GM23338 (cell line): ENCODE measurements at regions not wholly inside any gene's neighbourhood (a gene's known extent, or its start where the extent isn't known, plus 50 kb on each side); places are given as distances from the start of the nearest gene placed in this dataset.

Experiments used
- ATAC-seq: fragments of 200-7000 bp; cut with Tn5 transposase; 3 replicates; pipeline ENCODE4 v1.9.1; 2020
- DNase-seq: peaks from one replicate; pipeline ENCODE4 v3.0.0-alpha.2; 2015; ENCODE audit warnings: low spot score
- H2AFZ ChIP-seq: fragments of 200-600 bp; sonication (generic); 2 replicates; pipeline ENCODE4 v1.8.0; 2016; ENCODE audit warnings: antibody characterized with exemption, mild to moderate bottlenecking, moderate library complexity
- H3F3A ChIP-seq: fragments of 200-600 bp; sonication (generic); replicated peaks from 2 replicates; pipeline ENCODE4 v1.8.0; 2017; ENCODE audit warnings: antibody characterized with exemption, mixed run types, low read depth
- H3K27ac ChIP-seq: fragments of 200-600 bp; sonication (generic); 2 replicates; pipeline ENCODE4 v1.6.1; 2016; ENCODE audit warnings: low read depth
- H3K27me3 ChIP-seq: fragments of 200-600 bp; sonication (generic); 2 replicates; pipeline ENCODE4 v1.8.0; 2016; ENCODE audit warnings: mild to moderate bottlenecking, mixed run types, moderate library complexity; ENCODE audit not compliant: insufficient read depth
- H3K36me3 ChIP-seq: fragments of 200-600 bp; sonication (generic); 2 replicates; pipeline ENCODE4 v1.8.0; 2016; ENCODE audit warnings: mild to moderate bottlenecking; ENCODE audit not compliant: insufficient read depth
- H3K4me1 ChIP-seq: fragments of 200-600 bp; sonication (generic); 2 replicates; pipeline ENCODE4 v1.8.0; 2016; ENCODE audit warnings: mild to moderate bottlenecking, moderate library complexity; ENCODE audit not compliant: insufficient read depth
- H3K4me2 ChIP-seq: fragments of 200-600 bp; sonication (generic); 2 replicates; pipeline ENCODE4 v1.7.1; 2017; ENCODE audit warnings: mixed run types
- H3K4me3 ChIP-seq: fragments of 200-600 bp; sonication (generic); 2 replicates; pipeline ENCODE4 v1.6.1; 2016; ENCODE audit warnings: mixed run types
- H3K79me2 ChIP-seq: fragments of 200-600 bp; sonication (generic); replicated peaks from 2 replicates; pipeline ENCODE4 v1.8.0; 2017; ENCODE audit warnings: mild to moderate bottlenecking; ENCODE audit not compliant: insufficient read depth
- H3K9me2 ChIP-seq: fragments of 200-600 bp; sonication (generic); 2 replicates; pipeline ENCODE4 v1.8.0; 2017; ENCODE audit not compliant: insufficient read depth
- H4K20me1 ChIP-seq: fragments of 200-600 bp; sonication (generic); replicated peaks from 2 replicates; pipeline ENCODE4 v1.8.0; 2017; ENCODE audit warnings: mild to moderate bottlenecking; ENCODE audit not compliant: insufficient read depth
- H3K27ac Mint-ChIP-seq: 2 replicates; pipeline ENCODE4 v1.8.0; 2020; ENCODE audit warnings: inconsistent platforms, mild to moderate bottlenecking, moderate library complexity, mixed read lengths
- H3K27me3 Mint-ChIP-seq: 3 replicates; pipeline ENCODE4 v1.8.0; 2022; ENCODE audit warnings: low read depth, mild to moderate bottlenecking, moderate library complexity, mixed read lengths, inconsistent platforms; ENCODE audit not compliant: insufficient read depth, poor library complexity
- H3K36me3 Mint-ChIP-seq: 3 replicates; pipeline ENCODE4 v1.8.0; 2021; ENCODE audit warnings: low read depth, mild to moderate bottlenecking, inconsistent platforms, moderate library complexity, mixed read lengths
- H3K4me1 Mint-ChIP-seq: 3 replicates; pipeline ENCODE4 v1.8.0; 2020; ENCODE audit warnings: mild to moderate bottlenecking, inconsistent platforms, mixed read lengths
- H3K4me3 Mint-ChIP-seq: 3 replicates; pipeline ENCODE4 v1.8.0; 2021; ENCODE audit warnings: moderate library complexity, mild to moderate bottlenecking, inconsistent platforms, mixed read lengths
- H3K9me3 Mint-ChIP-seq: 3 replicates; pipeline ENCODE4 v1.8.0; 2020; ENCODE audit warnings: moderate library complexity, mild to moderate bottlenecking, inconsistent platforms, mixed read lengths
- CREB1 ChIP-seq: fragments of 250-450 bp; sonication (Bioruptor Pico); IDR thresholded peaks from 2 replicates; pipeline ENCODE4 v1.5.0; 2020; ENCODE audit warnings: low read depth, mild to moderate bottlenecking, moderate library complexity
- EZH2 ChIP-seq: fragments of 200-600 bp; sonication (generic); IDR thresholded peaks from one replicate; pipeline ENCODE4 v1.8.0; 2017; ENCODE audit warnings: antibody characterized with exemption, mild to moderate bottlenecking, low read depth; ENCODE audit not compliant: unreplicated experiment
- EZH2phosphoT487 ChIP-seq: fragments of 200-600 bp; sonication (generic); IDR thresholded peaks from one replicate; pipeline ENCODE4 v1.8.1; 2018; ENCODE audit warnings: antibody characterized with exemption; ENCODE audit not compliant: unreplicated experiment
- JUNB ChIP-seq: IDR thresholded peaks from one replicate; pipeline ENCODE4 v1.6.1; 2016; ENCODE audit warnings: antibody characterized with exemption; ENCODE audit not compliant: unreplicated experiment
- NANOG ChIP-seq: IDR thresholded peaks from 2 replicates; pipeline ENCODE4 v1.6.1; 2016; ENCODE audit warnings: antibody characterized with exemption, borderline replicate concordance
- POLR2AphosphoS5 ChIP-seq: IDR thresholded peaks from 2 replicates; pipeline ENCODE4 v1.6.1; 2016; ENCODE audit warnings: antibody characterized with exemption, low read depth
- STAT1 ChIP-seq: IDR thresholded peaks from one replicate; pipeline ENCODE4 v1.6.1; 2016; ENCODE audit warnings: antibody characterized with exemption; ENCODE audit not compliant: unreplicated experiment
- ZNF114 ChIP-seq: fragments of 250-450 bp; sonication (Bioruptor Pico); IDR thresholded peaks from 2 replicates; pipeline ENCODE4 v1.5.0; 2020; ENCODE audit warnings: mild to moderate bottlenecking, moderate library complexity
- ZNF331 ChIP-seq: fragments of 250-450 bp; sonication (Bioruptor Pico); IDR thresholded peaks from 2 replicates; pipeline ENCODE4 v1.5.0; 2020; ENCODE audit warnings: low read depth, mild to moderate bottlenecking, moderate library complexity
- TF ChIP-seq, protein P1 (sequence below): fragments of 250-450 bp; sonication (Bioruptor Pico); IDR thresholded peaks from 2 replicates; pipeline ENCODE4 v1.5.0; 2020; ENCODE audit warnings: mild to moderate bottlenecking, moderate library complexity
- TF ChIP-seq, protein P2 (sequence below): IDR thresholded peaks from one replicate; pipeline ENCODE4 v1.6.1; 2018; ENCODE audit warnings: antibody characterized with exemption; ENCODE audit not compliant: unreplicated experiment
- TF ChIP-seq, protein P3 (sequence below): IDR thresholded peaks from 2 replicates; pipeline ENCODE4 v1.6.1; 2016; ENCODE audit warnings: antibody characterized with exemption
- TF ChIP-seq, protein P4 (sequence below), 2 experiments: fragments of 200-600 bp in 1 of 2; sonication (generic) in 1 of 2; conservative IDR thresholded peaks; 2 replicates each; pipeline versions ENCODE4 v1.5.1 to v1.6.1; 2016 to 2017; ENCODE audit warnings: antibody characterized with exemption in 2 of 2, low read depth in 2 of 2, mild to moderate bottlenecking in 2 of 2, moderate library complexity in 1 of 2

DNA sequence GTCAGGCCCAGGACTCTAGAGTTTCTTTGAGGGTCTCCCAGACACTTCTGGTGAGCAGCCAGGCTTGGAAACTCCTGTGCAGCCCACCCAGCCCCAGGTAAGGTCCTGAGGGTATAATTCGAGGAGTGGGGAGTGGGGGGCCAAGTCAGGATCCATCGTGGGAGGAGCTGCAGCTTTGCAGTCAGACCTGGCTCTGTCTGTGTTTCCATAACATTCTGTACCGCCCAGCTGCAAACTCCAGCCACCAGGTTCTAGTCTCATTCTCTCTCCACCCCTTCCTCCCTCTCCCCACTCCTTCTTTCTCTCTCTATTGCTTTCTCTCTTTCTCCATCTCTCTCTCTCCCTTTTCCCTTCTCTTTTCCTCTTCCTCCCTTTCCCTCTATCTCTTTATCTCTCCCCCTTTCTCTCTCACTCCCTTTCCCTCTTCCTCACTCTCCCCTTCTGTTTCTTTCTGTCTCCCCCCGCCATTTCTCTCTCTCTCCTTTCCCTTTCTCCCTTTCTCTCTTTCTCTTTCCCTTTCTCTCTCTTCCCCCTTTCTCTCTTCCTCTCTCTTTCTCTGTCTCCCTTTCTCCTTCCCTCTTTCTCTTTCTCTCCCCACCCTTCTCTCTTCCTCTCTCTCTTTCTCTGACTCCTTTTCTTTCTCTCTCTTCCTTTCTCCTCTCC lies 127.2 kb downstream of the MN1 start:
- Histone ChIP-seq H3K4me2 (no peak overlapping the region), H2AFZ (no peak overlapping the region), H4K20me1 (no peaks in the 10 kb centered on the region), H3F3A (peaks cover 18% of the 10 kb centered on the region; the same call in 1 of the 2 replicates), H3K4me1 (peaks cover 32% of the 10 kb centered on the region), H3K79me2 (0 out of 2 replicates have a peak, but pooled peaks cover 10% of the 10 kb centered on the region), H3K27ac (no peak overlapping the region), H3K27me3 (no peaks in the 10 kb centered on the region), H3K4me3 (no peak overlapping the region), H3K36me3 (peaks cover 19% of the 10 kb centered on the region), H3K9me2 (no peaks in the 10 kb centered on the region)
- Mint-ChIP-seq H3K4me3 (no peak overlapping the region), H3K36me3 (peaks cover 48% of the 10 kb centered on the region), H3K9me3 (no peaks in the 10 kb centered on the region), H3K27ac (0 out of 2 replicates have a peak overlapping the region, but pooled peaks have one; percentile 21), H3K4me1 (peaks cover 36% of the 10 kb centered on the region), H3K27me3 (peaks cover 19% of the 10 kb centered on the region)
- DNase-seq, result no peak
- TF ChIP-seq JUNB, result no peak
- no peak for TF ChIP-seq EZH2
- TF ChIP-seq, protein P1, sequence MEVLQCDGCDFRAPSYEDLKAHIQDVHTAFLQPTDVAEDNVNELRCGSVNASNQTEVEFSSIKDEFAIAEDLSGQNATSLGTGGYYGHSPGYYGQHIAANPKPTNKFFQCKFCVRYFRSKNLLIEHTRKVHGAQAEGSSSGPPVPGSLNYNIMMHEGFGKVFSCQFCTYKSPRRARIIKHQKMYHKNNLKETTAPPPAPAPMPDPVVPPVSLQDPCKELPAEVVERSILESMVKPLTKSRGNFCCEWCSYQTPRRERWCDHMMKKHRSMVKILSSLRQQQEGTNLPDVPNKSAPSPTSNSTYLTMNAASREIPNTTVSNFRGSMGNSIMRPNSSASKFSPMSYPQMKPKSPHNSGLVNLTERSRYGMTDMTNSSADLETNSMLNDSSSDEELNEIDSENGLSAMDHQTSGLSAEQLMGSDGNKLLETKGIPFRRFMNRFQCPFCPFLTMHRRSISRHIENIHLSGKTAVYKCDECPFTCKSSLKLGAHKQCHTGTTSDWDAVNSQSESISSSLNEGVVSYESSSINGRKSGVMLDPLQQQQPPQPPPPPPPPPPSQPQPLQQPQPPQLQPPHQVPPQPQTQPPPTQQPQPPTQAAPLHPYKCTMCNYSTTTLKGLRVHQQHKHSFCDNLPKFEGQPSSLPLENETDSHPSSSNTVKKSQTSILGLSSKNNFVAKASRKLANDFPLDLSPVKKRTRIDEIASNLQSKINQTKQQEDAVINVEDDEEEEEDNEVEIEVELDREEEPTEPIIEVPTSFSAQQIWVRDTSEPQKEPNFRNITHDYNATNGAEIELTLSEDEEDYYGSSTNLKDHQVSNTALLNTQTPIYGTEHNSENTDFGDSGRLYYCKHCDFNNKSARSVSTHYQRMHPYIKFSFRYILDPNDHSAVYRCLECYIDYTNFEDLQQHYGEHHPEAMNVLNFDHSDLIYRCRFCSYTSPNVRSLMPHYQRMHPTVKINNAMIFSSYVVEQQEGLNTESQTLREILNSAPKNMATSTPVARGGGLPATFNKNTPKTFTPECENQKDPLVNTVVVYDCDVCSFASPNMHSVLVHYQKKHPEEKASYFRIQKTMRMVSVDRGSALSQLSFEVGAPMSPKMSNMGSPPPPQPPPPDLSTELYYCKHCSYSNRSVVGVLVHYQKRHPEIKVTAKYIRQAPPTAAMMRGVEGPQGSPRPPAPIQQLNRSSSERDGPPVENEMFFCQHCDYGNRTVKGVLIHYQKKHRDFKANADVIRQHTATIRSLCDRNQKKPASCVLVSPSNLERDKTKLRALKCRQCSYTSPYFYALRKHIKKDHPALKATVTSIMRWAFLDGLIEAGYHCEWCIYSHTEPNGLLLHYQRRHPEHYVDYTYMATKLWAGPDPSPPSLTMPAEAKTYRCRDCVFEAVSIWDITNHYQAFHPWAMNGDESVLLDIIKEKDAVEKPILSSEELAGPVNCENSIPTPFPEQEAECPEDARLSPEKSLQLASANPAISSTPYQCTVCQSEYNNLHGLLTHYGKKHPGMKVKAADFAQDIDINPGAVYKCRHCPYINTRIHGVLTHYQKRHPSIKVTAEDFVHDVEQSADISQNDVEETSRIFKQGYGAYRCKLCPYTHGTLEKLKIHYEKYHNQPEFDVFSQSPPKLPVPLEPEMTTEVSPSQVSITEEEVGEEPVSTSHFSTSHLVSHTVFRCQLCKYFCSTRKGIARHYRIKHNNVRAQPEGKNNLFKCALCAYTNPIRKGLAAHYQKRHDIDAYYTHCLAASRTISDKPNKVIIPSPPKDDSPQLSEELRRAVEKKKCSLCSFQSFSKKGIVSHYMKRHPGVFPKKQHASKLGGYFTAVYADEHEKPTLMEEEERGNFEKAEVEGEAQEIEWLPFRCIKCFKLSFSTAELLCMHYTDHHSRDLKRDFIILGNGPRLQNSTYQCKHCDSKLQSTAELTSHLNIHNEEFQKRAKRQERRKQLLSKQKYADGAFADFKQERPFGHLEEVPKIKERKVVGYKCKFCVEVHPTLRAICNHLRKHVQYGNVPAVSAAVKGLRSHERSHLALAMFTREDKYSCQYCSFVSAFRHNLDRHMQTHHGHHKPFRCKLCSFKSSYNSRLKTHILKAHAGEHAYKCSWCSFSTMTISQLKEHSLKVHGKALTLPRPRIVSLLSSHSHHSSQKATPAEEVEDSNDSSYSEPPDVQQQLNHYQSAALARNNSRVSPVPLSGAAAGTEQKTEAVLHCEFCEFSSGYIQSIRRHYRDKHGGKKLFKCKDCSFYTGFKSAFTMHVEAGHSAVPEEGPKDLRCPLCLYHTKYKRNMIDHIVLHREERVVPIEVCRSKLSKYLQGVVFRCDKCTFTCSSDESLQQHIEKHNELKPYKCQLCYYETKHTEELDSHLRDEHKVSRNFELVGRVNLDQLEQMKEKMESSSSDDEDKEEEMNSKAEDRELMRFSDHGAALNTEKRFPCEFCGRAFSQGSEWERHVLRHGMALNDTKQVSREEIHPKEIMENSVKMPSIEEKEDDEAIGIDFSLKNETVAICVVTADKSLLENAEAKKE (CRISPR knock-in tag), result no peak
- TF ChIP-seq EZH2phosphoT487, result no peak
- no peak for TF ChIP-seq ZNF331 (CRISPR knock-in tag)
- TF ChIP-seq, protein P2, sequence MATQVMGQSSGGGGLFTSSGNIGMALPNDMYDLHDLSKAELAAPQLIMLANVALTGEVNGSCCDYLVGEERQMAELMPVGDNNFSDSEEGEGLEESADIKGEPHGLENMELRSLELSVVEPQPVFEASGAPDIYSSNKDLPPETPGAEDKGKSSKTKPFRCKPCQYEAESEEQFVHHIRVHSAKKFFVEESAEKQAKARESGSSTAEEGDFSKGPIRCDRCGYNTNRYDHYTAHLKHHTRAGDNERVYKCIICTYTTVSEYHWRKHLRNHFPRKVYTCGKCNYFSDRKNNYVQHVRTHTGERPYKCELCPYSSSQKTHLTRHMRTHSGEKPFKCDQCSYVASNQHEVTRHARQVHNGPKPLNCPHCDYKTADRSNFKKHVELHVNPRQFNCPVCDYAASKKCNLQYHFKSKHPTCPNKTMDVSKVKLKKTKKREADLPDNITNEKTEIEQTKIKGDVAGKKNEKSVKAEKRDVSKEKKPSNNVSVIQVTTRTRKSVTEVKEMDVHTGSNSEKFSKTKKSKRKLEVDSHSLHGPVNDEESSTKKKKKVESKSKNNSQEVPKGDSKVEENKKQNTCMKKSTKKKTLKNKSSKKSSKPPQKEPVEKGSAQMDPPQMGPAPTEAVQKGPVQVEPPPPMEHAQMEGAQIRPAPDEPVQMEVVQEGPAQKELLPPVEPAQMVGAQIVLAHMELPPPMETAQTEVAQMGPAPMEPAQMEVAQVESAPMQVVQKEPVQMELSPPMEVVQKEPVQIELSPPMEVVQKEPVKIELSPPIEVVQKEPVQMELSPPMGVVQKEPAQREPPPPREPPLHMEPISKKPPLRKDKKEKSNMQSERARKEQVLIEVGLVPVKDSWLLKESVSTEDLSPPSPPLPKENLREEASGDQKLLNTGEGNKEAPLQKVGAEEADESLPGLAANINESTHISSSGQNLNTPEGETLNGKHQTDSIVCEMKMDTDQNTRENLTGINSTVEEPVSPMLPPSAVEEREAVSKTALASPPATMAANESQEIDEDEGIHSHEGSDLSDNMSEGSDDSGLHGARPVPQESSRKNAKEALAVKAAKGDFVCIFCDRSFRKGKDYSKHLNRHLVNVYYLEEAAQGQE, result no peak
- no peak for TF ChIP-seq CREB1 (CRISPR knock-in tag)
- TF ChIP-seq, protein P3, sequence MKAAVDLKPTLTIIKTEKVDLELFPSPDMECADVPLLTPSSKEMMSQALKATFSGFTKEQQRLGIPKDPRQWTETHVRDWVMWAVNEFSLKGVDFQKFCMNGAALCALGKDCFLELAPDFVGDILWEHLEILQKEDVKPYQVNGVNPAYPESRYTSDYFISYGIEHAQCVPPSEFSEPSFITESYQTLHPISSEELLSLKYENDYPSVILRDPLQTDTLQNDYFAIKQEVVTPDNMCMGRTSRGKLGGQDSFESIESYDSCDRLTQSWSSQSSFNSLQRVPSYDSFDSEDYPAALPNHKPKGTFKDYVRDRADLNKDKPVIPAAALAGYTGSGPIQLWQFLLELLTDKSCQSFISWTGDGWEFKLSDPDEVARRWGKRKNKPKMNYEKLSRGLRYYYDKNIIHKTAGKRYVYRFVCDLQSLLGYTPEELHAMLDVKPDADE, result no peak
- TF ChIP-seq, protein P4, sequence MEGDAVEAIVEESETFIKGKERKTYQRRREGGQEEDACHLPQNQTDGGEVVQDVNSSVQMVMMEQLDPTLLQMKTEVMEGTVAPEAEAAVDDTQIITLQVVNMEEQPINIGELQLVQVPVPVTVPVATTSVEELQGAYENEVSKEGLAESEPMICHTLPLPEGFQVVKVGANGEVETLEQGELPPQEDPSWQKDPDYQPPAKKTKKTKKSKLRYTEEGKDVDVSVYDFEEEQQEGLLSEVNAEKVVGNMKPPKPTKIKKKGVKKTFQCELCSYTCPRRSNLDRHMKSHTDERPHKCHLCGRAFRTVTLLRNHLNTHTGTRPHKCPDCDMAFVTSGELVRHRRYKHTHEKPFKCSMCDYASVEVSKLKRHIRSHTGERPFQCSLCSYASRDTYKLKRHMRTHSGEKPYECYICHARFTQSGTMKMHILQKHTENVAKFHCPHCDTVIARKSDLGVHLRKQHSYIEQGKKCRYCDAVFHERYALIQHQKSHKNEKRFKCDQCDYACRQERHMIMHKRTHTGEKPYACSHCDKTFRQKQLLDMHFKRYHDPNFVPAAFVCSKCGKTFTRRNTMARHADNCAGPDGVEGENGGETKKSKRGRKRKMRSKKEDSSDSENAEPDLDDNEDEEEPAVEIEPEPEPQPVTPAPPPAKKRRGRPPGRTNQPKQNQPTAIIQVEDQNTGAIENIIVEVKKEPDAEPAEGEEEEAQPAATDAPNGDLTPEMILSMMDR (conservative IDR thresholded peaks at IDR 0.05; ENCODE audit: low read depth in 2 of 2), result no peak
- TF ChIP-seq POLR2AphosphoS5, result no peak
- no peak for TF ChIP-seq NANOG
- no peak for TF ChIP-seq ZNF114 (CRISPR knock-in tag)
- TF ChIP-seq STAT1, result no peak
- no peak for ATAC-seq
